Fibroblast of upper back skin (primary cell): ENCODE measurements at regions not wholly inside any gene's neighbourhood (a gene's known extent, or its start where the extent isn't known, plus 50 kb on each side); places are given as distances from the start of the nearest gene placed in this dataset.

Source experiments
- DNase-seq: peaks from one replicate; pipeline ENCODE4 v3.0.0-alpha.2; 2013

GRCh38 chr1:243903895-243904294 is 53.9 kb upstream of the AKT3 start:
- DNase-seq: peak; percentile 36

- no peak for DNase-seq
Measured at GRCh38 chr1:243903041-243903440, 53.0 kb upstream of the AKT3 start.

- DNase-seq: no peak
Measured at GRCh38 chr1:243902100-243902499, 52.1 kb upstream of the AKT3 start.
